Natural killer cell (primary cell): ENCODE measurements at regions not wholly inside any gene's neighbourhood (a gene's known extent, or its start where the extent isn't known, plus 50 kb on each side); places are given as distances from the start of the nearest gene placed in this dataset.

Source experiments
- ATAC-seq, 3 donors: fragments of 150-1000 bp in 2 of 3; fragments of 200-7000 bp in 1 of 3; cut with Tn5 transposase; 1 replicate in 1 of 3; 2 replicates in 2 of 3; pipeline ENCODE4 v1.10.0; 2021; ENCODE audit warnings: mild to moderate bottlenecking in 2 of 3, moderate library complexity in 2 of 3
- DNase-seq, 2 donors: peaks; one replicate each; pipeline versions ENCODE4 v3.0.0 to v3.0.0-alpha.2; 2013 to 2021; ENCODE audit warnings: mixed read lengths in 1 of 2
- H3K27ac ChIP-seq: one replicate; pipeline ENCODE4 v1.5.1; 2013; ENCODE audit warnings: mild to moderate bottlenecking, low read length
- H3K27me3 ChIP-seq: one replicate; pipeline ENCODE4 v1.6.1; 2013; ENCODE audit warnings: low read length; ENCODE audit not compliant: control insufficient read depth, insufficient read depth
- H3K36me3 ChIP-seq: one replicate; pipeline ENCODE4 v1.6.1; 2013; ENCODE audit warnings: low read length; ENCODE audit not compliant: control insufficient read depth, insufficient read depth
- H3K4me1 ChIP-seq: one replicate; pipeline ENCODE4 v1.6.1; 2013; ENCODE audit warnings: low read length; ENCODE audit not compliant: control insufficient read depth, insufficient read depth
- H3K4me3 ChIP-seq: one replicate; pipeline ENCODE4 v1.5.1; 2013; ENCODE audit warnings: low read length
- H3K9me3 ChIP-seq: one replicate; pipeline ENCODE4 v1.6.1; 2013; ENCODE audit warnings: low read length; ENCODE audit not compliant: control insufficient read depth, insufficient read depth
- H3K27ac Mint-ChIP-seq, 2 donors: one replicate each; pipeline ENCODE4 v1.8.0; 2022; ENCODE audit warnings: mild to moderate bottlenecking in 2 of 2, mixed read lengths in 2 of 2, moderate library complexity in 1 of 2
- H3K27me3 Mint-ChIP-seq, 2 donors: one replicate each; pipeline ENCODE4 v1.8.0; 2022; ENCODE audit warnings: low read depth in 2 of 2, mixed read lengths in 2 of 2
- H3K36me3 Mint-ChIP-seq: one replicate; pipeline ENCODE4 v1.8.0; 2022; ENCODE audit warnings: mixed read lengths
- H3K4me1 Mint-ChIP-seq, 2 donors: one replicate each; pipeline ENCODE4 v1.8.0; 2022; ENCODE audit warnings: mixed read lengths in 2 of 2
- H3K4me3 Mint-ChIP-seq: one replicate; pipeline ENCODE4 v1.8.0; 2022; ENCODE audit warnings: mild to moderate bottlenecking, moderate library complexity, mixed read lengths
- H3K9me3 Mint-ChIP-seq, 2 donors: one replicate each; pipeline ENCODE4 v1.8.0; 2022; ENCODE audit warnings: mixed read lengths in 2 of 2
- CTCF ChIP-seq: fragments of 200-600 bp; IDR thresholded peaks from one replicate; pipeline ENCODE4 v1.8.0; 2022; ENCODE audit warnings: antibody characterized with exemption
- WGBS: methylation state at CpG from one replicate; pipeline ENCODE4 v1.1.7; 2013; ENCODE audit warnings: missing lambda C conversion rate; ENCODE audit not compliant: insufficient coverage; 5-methylcytosine and 5-hydroxymethylcytosine counted together
- intact Hi-C: fragments of 100-400 bp; cut with micrococcal nuclease; formaldehyde crosslinking; loops from one replicate; pipeline ENCODE4 v1.14.2; 2022

DNA sequence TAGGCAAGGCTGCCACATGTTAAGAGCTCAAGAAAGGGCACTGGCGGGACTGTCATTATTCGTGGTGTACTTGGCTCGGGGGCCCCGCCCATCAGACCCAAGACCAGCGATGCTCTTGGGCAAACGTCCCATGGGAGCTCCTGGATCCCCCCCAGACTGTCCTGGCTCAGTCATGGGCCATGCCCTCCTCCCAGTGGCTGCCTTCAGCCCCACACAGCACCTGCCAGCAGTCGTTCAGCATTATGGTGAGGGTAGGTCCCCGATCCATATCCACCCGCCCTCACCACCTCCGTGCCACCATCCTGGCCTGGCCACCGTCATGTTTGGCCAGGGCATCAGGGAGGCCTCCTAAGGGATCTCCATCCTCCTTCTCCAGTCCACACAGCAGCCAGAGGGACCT is 51.4 kb upstream of the IQSEC1 start:
- Mint-ChIP-seq H3K4me1 (no peaks in the 10 kb centered on the region), H3K4me3 (no peak overlapping the region), H3K27me3 (peaks cover 5 to 8% of the 10 kb centered on the region in 2 donors), H3K27ac (no peak overlapping the region), H3K36me3 (no peaks in the 10 kb centered on the region), H3K9me3 (no peaks in the 10 kb centered on the region)
- no peak overlapping the region for H3K27ac ChIP-seq
- no peaks in the 10 kb centered on the region for H3K4me1 ChIP-seq
- H3K36me3 ChIP-seq: no peaks in the 10 kb centered on the region
- intact Hi-C loops: no loop called here
- no peak overlapping the region for H3K4me3 ChIP-seq
- ATAC-seq: peak in 1 of 3 donors; percentile 19
- TF ChIP-seq CTCF: no peak
- WGBS: 86% methylated on average over 11 of the region's 11 CpGs
- no peaks in the 10 kb centered on the region for H3K27me3 ChIP-seq
- DNase-seq: no peak
- no peaks in the 10 kb centered on the region for H3K9me3 ChIP-seq

- no peaks in the 10 kb centered on the region for H3K4me1 Mint-ChIP-seq
- H3K4me3 Mint-ChIP-seq: no peak overlapping the region
Observed at GRCh38 chr3:13123765-13124164, 50.5 kb upstream of the IQSEC1 start.

GRCh38 chr3:13123013-13123654 is 49.9 kb upstream of the IQSEC1 start:
- H3K4me3 Mint-ChIP-seq: no peak overlapping the region
- ATAC-seq (no peak), DNase-seq (no peak)
- H3K27me3 ChIP-seq: no peaks in the 10 kb centered on the region
- no peaks in the 10 kb centered on the region for H3K36me3 ChIP-seq
- H3K36me3 Mint-ChIP-seq: no peaks in the 10 kb centered on the region
- H3K4me1 Mint-ChIP-seq: no peaks in the 10 kb centered on the region
- H3K27ac Mint-ChIP-seq: no peak overlapping the region
- peaks cover 4 to 8% of the 10 kb centered on the region in 2 donors for H3K27me3 Mint-ChIP-seq
- no peak for TF ChIP-seq CTCF
- intact Hi-C loops: no loop called here
- no peaks in the 10 kb centered on the region for H3K4me1 ChIP-seq
- WGBS: 88% methylated on average over 10 of the region's 10 CpGs
- no peak overlapping the region for H3K27ac ChIP-seq
- no peaks in the 10 kb centered on the region for H3K9me3 Mint-ChIP-seq
- H3K4me3 ChIP-seq: no peak overlapping the region
- no peaks in the 10 kb centered on the region for H3K9me3 ChIP-seq

More at GRCh38 chr3:13123765-13124164, 50.5 kb upstream of the IQSEC1 start:
- no peak overlapping the region for H3K4me3 ChIP-seq
- H3K27me3 Mint-ChIP-seq: peaks cover 5 to 8% of the 10 kb centered on the region in 2 donors
- 90% methylated on average over 11 of the region's 11 CpGs for WGBS
- TF ChIP-seq CTCF: no peak
- ATAC-seq (no peak), DNase-seq (no peak)
- no peaks in the 10 kb centered on the region for H3K9me3 Mint-ChIP-seq
- H3K27me3 ChIP-seq: no peaks in the 10 kb centered on the region
- no peaks in the 10 kb centered on the region for H3K4me1 ChIP-seq
- H3K9me3 ChIP-seq: no peaks in the 10 kb centered on the region
- intact Hi-C loops: no loop called here
- H3K27ac ChIP-seq: no peak overlapping the region
- H3K27ac Mint-ChIP-seq: no peak overlapping the region
- no peaks in the 10 kb centered on the region for H3K36me3 Mint-ChIP-seq
- H3K36me3 ChIP-seq: no peaks in the 10 kb centered on the region
